Tibial artery (tissue), 4 donors: ENCODE measurements at regions not wholly inside any gene's neighbourhood (a gene's known extent, or its start where the extent isn't known, plus 50 kb on each side); places are given as distances from the start of the nearest gene placed in this dataset.

Experiments
- DNase-seq, 2 donors: peaks; one replicate each; pipeline ENCODE4 v3.0.0-alpha.2; 2019
- H3K27ac ChIP-seq, 2 donors: fragments of 200-600 bp; sonication (generic) in 1 of 2; 1 replicate in 1 of 2; 2 replicates in 1 of 2; pipeline ENCODE4 v1.5.1; 2018 to 2019; ENCODE audit warnings: mild to moderate bottlenecking in 1 of 2
- H3K27me3 ChIP-seq, 2 donors: fragments of 200-600 bp; sonication (generic) in 1 of 2; one replicate each; pipeline versions ENCODE4 v1.5.1 to v1.6.0; 2016 to 2019
- H3K36me3 ChIP-seq, 3 donors: fragments of 200-600 bp; sonication (generic) in 2 of 3; one replicate each; pipeline ENCODE4 v1.5.1; 2016 to 2019; ENCODE audit warnings: mild to moderate bottlenecking in 2 of 3
- H3K4me1 ChIP-seq, 4 donors: fragments of 200-600 bp; sonication (generic) in 2 of 4; 1 replicate in 3 of 4; 2 replicates in 1 of 4; pipeline ENCODE4 v1.5.1; 2016 to 2019
- H3K4me3 ChIP-seq, 2 donors: fragments of 200-600 bp; sonication (generic) in 1 of 2; 1 replicate in 1 of 2; 2 replicates in 1 of 2; pipeline ENCODE4 v1.5.1; 2018 to 2019; ENCODE audit warnings: mild to moderate bottlenecking in 2 of 2
- H3K9me3 ChIP-seq, 3 donors: fragments of 200-600 bp; sonication (generic) in 1 of 3; one replicate each; pipeline ENCODE4 v1.5.1; 2016 to 2019
- intact Hi-C: fragments of 100-400 bp; cut with DNase I; formaldehyde crosslinking; loops from one replicate; pipeline ENCODE4 v1.15.0; 2023; ENCODE audit warnings: low total_unique reads
- TF ChIP-seq, protein P1 (sequence below), 2 experiments: fragments of 200-600 bp in 1 of 2; fragments of 450-650 bp in 1 of 2; IDR thresholded peaks; one replicate each; pipeline ENCODE4 v1.5.1; 2017 to 2019; ENCODE audit warnings: antibody characterized with exemption in 2 of 2, mild to moderate bottlenecking in 1 of 2, moderate library complexity in 1 of 2

- H3K27me3 ChIP-seq, result no peaks in the 10 kb centered on the region
- H3K27ac ChIP-seq, result no peak overlapping the region
- no peak for DNase-seq
- no peaks in the 10 kb centered on the region for H3K4me1 ChIP-seq
- intact Hi-C loops, result no loop called here
- TF ChIP-seq, protein P1, sequence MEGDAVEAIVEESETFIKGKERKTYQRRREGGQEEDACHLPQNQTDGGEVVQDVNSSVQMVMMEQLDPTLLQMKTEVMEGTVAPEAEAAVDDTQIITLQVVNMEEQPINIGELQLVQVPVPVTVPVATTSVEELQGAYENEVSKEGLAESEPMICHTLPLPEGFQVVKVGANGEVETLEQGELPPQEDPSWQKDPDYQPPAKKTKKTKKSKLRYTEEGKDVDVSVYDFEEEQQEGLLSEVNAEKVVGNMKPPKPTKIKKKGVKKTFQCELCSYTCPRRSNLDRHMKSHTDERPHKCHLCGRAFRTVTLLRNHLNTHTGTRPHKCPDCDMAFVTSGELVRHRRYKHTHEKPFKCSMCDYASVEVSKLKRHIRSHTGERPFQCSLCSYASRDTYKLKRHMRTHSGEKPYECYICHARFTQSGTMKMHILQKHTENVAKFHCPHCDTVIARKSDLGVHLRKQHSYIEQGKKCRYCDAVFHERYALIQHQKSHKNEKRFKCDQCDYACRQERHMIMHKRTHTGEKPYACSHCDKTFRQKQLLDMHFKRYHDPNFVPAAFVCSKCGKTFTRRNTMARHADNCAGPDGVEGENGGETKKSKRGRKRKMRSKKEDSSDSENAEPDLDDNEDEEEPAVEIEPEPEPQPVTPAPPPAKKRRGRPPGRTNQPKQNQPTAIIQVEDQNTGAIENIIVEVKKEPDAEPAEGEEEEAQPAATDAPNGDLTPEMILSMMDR (IDR thresholded peaks at IDR 0.05), result no peak
- no peaks in the 10 kb centered on the region for H3K36me3 ChIP-seq
- H3K4me3 ChIP-seq, result no peak overlapping the region
- H3K9me3 ChIP-seq, result no peaks in the 10 kb centered on the region
These were observed 465.1 kb upstream of the ZNF507 start for GRCh38 chr19:31880283-31880682.

- Histone ChIP-seq H3K4me3 (no peak overlapping the region), H3K36me3 (no peaks in the 10 kb centered on the region), H3K9me3 (no peaks in the 10 kb centered on the region), H3K4me1 (no peaks in the 10 kb centered on the region), H3K27ac (no peak overlapping the region), H3K27me3 (no peaks in the 10 kb centered on the region)
- TF ChIP-seq, protein P1 (IDR thresholded peaks at IDR 0.05), result no peak
- DNase-seq, result no peak
- intact Hi-C loops, result no loop called here
These were observed 463.4 kb upstream of the ZNF507 start for GRCh38 chr19:31881988-31882387.

GRCh38 chr19:31882709-31883108 is 462.7 kb upstream of the ZNF507 start:
- Histone ChIP-seq H3K27ac (no peak overlapping the region), H3K4me1 (no peaks in the 10 kb centered on the region), H3K9me3 (no peaks in the 10 kb centered on the region), H3K27me3 (no peaks in the 10 kb centered on the region), H3K36me3 (no peaks in the 10 kb centered on the region), H3K4me3 (no peak overlapping the region)
- no peak for DNase-seq
- TF ChIP-seq, protein P1 (IDR thresholded peaks at IDR 0.05), result no peak
- intact Hi-C loops, result no loop called here

- intact Hi-C loops, result no loop called here
- DNase-seq, result no peak
- no peak overlapping the region for H3K4me3 ChIP-seq
- no peaks in the 10 kb centered on the region for H3K27me3 ChIP-seq
- no peak overlapping the region for H3K27ac ChIP-seq
- no peaks in the 10 kb centered on the region for H3K9me3 ChIP-seq
- H3K36me3 ChIP-seq, result no peaks in the 10 kb centered on the region
- H3K4me1 ChIP-seq, result no peaks in the 10 kb centered on the region
- TF ChIP-seq, protein P1 (IDR thresholded peaks at IDR 0.05), result no peak
These were observed 462.0 kb upstream of the ZNF507 start for GRCh38 chr19:31883296-31883990.

- H3K9me3 ChIP-seq, result no peaks in the 10 kb centered on the region
- intact Hi-C loops, result no loop called here
- H3K4me1 ChIP-seq, result no peaks in the 10 kb centered on the region
- H3K4me3 ChIP-seq, result no peak overlapping the region
- TF ChIP-seq, protein P1 (IDR thresholded peaks at IDR 0.05), result no peak
- no peaks in the 10 kb centered on the region for H3K36me3 ChIP-seq
- no peak for DNase-seq
- H3K27ac ChIP-seq, result no peak overlapping the region
- no peaks in the 10 kb centered on the region for H3K27me3 ChIP-seq
These were observed 460.0 kb upstream of the ZNF507 start for GRCh38 chr19:31885280-31885853.
